K562 (cell line): ENCODE measurements at regions not wholly inside any gene's neighbourhood (a gene's known extent, or its start where the extent isn't known, plus 50 kb on each side); places are given as distances from the start of the nearest gene placed in this dataset.
"Not testable (repeated sequence)": the region's sequence is repeated elsewhere in the genome, so short reads cannot be mapped to it uniquely, and the experiment has no call there.

Experiments used
- CHD2 ChIP-seq: IDR thresholded peaks from 2 replicates; pipeline ENCODE4 v1.6.1; 2011; ENCODE audit warnings: low read depth, low read length
- FOXJ3 ChIP-seq: sonication (generic); formaldehyde crosslinking; IDR thresholded peaks from 2 replicates; pipeline ENCODE4 v1.4.0; 2020; ENCODE audit warnings: mild to moderate bottlenecking, missing genetic modification reagents
- HCFC1 ChIP-seq: IDR thresholded peaks from 2 replicates; pipeline ENCODE4 v1.6.1; 2012; ENCODE audit warnings: low read depth, low read length, improper control_type of control experiment
- TAF1 ChIP-seq: IDR thresholded peaks from 2 replicates; pipeline ENCODE4 v1.6.1; 2011; ENCODE audit warnings: mild to moderate bottlenecking, low read length, moderate library complexity; ENCODE audit not compliant: insufficient read depth, control insufficient read depth, severe bottlenecking; ENCODE audit errors: extremely low read depth
- ZC3H8 ChIP-seq: fragments of 450-650 bp; IDR thresholded peaks from 2 replicates; pipeline ENCODE4 v1.6.1; 2017
- ZFP30 ChIP-seq: fragments of 250-450 bp; sonication (Bioruptor Pico); IDR thresholded peaks from 2 replicates; pipeline ENCODE4 v1.8.0; 2022; ENCODE audit warnings: moderate library complexity, mild to moderate bottlenecking, inconsistent platforms, borderline replicate concordance
- TF ChIP-seq, protein P1 (sequence below), 2 experiments: fragments of 450-650 bp; formaldehyde crosslinking in 1 of 2; IDR thresholded peaks; 2 replicates each; pipeline versions ENCODE4 v1.4.0 to v1.6.1; 2014 to 2020; ENCODE audit warnings: mild to moderate bottlenecking in 2 of 2, borderline replicate concordance in 1 of 2, low read depth in 1 of 2
- TF ChIP-seq, protein P2 (sequence below): fragments of 200-400 bp; formaldehyde crosslinking; IDR thresholded peaks from 2 replicates; pipeline ENCODE4 v1.6.1; 2017; ENCODE audit warnings: mild to moderate bottlenecking, low read depth, low read length, moderate library complexity

DNA sequence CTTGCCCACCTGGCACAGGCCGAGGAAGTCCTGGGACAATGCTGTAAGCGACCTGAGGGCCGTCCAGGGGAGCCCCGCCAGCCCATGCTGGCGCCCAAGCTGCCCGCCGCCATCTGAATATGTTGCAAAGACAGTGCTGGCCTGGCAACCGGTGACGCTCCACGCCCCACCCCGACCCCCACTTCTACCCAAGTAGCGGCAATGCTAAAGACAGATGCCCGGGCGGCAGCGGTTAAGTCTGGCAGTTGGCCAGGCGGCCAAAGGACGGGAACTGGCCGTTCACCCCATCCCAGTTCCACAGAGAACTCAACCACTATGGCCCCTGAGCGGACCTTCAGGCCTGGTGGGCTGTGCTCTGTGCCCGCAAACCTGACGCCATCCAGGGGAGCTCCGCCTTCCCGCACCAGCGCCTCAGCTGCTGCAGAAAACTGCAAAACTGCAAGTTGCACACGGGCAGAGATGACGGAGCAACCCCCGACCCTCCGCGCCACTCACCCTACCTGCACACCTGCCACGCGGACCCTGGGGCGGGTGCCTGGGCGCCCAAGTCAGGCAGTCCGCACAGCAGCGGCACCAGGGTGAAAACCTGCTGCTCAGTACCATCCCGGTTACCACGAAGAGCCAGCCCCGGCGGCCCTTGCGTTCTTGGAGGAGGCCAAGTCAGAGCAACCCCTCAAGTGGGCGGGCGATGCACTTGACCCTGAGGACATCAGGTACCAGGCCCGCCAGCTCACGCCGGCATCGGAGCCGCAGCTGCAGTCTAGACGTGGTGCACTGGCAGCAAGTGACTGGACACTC, 667.6 kb downstream of the SPATA31A6 start:
- TF ChIP-seq FOXJ3 (CRISPR knock-in tag); ZC3H8; TAF1; ZFP30; CHD2; HCFC1: not testable (repeated sequence)
- TF ChIP-seq, protein P1, sequence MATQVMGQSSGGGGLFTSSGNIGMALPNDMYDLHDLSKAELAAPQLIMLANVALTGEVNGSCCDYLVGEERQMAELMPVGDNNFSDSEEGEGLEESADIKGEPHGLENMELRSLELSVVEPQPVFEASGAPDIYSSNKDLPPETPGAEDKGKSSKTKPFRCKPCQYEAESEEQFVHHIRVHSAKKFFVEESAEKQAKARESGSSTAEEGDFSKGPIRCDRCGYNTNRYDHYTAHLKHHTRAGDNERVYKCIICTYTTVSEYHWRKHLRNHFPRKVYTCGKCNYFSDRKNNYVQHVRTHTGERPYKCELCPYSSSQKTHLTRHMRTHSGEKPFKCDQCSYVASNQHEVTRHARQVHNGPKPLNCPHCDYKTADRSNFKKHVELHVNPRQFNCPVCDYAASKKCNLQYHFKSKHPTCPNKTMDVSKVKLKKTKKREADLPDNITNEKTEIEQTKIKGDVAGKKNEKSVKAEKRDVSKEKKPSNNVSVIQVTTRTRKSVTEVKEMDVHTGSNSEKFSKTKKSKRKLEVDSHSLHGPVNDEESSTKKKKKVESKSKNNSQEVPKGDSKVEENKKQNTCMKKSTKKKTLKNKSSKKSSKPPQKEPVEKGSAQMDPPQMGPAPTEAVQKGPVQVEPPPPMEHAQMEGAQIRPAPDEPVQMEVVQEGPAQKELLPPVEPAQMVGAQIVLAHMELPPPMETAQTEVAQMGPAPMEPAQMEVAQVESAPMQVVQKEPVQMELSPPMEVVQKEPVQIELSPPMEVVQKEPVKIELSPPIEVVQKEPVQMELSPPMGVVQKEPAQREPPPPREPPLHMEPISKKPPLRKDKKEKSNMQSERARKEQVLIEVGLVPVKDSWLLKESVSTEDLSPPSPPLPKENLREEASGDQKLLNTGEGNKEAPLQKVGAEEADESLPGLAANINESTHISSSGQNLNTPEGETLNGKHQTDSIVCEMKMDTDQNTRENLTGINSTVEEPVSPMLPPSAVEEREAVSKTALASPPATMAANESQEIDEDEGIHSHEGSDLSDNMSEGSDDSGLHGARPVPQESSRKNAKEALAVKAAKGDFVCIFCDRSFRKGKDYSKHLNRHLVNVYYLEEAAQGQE (IDR thresholded peaks at IDR 0.05; ENCODE audit: borderline replicate concordance), result not testable (repeated sequence)
- TF ChIP-seq, protein P1 (CRISPR knock-in tag; IDR thresholded peaks at IDR 0.05; ENCODE audit: low read depth), result not testable (repeated sequence)
- TF ChIP-seq, protein P2, sequence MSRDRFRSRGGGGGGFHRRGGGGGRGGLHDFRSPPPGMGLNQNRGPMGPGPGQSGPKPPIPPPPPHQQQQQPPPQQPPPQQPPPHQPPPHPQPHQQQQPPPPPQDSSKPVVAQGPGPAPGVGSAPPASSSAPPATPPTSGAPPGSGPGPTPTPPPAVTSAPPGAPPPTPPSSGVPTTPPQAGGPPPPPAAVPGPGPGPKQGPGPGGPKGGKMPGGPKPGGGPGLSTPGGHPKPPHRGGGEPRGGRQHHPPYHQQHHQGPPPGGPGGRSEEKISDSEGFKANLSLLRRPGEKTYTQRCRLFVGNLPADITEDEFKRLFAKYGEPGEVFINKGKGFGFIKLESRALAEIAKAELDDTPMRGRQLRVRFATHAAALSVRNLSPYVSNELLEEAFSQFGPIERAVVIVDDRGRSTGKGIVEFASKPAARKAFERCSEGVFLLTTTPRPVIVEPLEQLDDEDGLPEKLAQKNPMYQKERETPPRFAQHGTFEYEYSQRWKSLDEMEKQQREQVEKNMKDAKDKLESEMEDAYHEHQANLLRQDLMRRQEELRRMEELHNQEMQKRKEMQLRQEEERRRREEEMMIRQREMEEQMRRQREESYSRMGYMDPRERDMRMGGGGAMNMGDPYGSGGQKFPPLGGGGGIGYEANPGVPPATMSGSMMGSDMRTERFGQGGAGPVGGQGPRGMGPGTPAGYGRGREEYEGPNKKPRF, result not testable (repeated sequence)
